Activated naive CD8-positive, alpha-beta T cell treated with anti-CD3 and anti-CD28 coated beads, Interleukin-2, amount 10 ng/mL, durations not matched to agents 7 days and 5 days (primary cell): ENCODE measurements at regions not wholly inside any gene's neighbourhood (a gene's known extent, or its start where the extent isn't known, plus 50 kb on each side); places are given as distances from the start of the nearest gene placed in this dataset.
"Not testable (repeated sequence)": the region's sequence is repeated elsewhere in the genome, so short reads cannot be mapped to it uniquely, and the experiment has no call there.

Experiments
- ATAC-seq: fragments of 150-1000 bp; cut with Tn5 transposase; one replicate; pipeline ENCODE4 v1.10.0; 2021; ENCODE audit warnings: low read depth, moderate library complexity
- POLR2A ChIA-PET: fragments of 350-600 bp; sonication (Branson Sonifier 250); formaldehyde crosslinking; loops from one replicate; lab custom pipeline; 2021; ENCODE audit warnings: antibody characterized with exemption; lab: Charles Lee
- DNase-seq: peaks from one replicate; pipeline ENCODE4 v3.0.0; 2021
- H3K27ac Mint-ChIP-seq: one replicate; pipeline ENCODE4 v1.8.0; 2022; ENCODE audit warnings: mild to moderate bottlenecking, mixed read lengths
- H3K27me3 Mint-ChIP-seq: one replicate; pipeline ENCODE4 v1.8.0; 2022; ENCODE audit warnings: mild to moderate bottlenecking, moderate library complexity, mixed read lengths
- H3K36me3 Mint-ChIP-seq: one replicate; pipeline ENCODE4 v1.8.0; 2021; ENCODE audit warnings: mild to moderate bottlenecking, mixed read lengths
- H3K4me1 Mint-ChIP-seq: one replicate; pipeline ENCODE4 v1.8.0; 2021; ENCODE audit warnings: mixed read lengths
- H3K4me3 Mint-ChIP-seq: one replicate; pipeline ENCODE4 v1.8.0; 2022; ENCODE audit warnings: mild to moderate bottlenecking, moderate library complexity, mixed read lengths
- H3K9me3 Mint-ChIP-seq: one replicate; pipeline ENCODE4 v1.8.0; 2021; ENCODE audit warnings: mixed read lengths

DNA sequence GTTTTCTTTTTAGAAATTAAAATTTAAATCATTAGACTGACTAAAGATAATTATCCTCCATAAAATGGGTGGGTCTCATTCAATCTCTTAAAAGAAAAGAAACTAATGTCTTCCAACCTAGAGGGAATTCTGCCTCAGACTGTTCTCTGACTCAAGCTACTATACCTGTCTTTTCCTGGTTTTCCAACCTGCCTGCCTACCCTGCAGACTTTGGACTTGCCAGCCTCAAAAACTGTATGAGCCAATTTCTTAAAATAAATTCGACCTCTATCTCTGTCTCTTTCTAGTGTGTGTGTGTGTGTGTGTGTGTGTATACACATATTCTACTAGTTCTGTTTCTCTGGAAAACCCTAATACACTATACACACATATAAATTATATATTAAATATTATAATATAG lies 847.3 kb downstream of the PCDH17 start:
- H3K4me3 Mint-ChIP-seq = no peak overlapping the region
- no peak for ATAC-seq
- no peaks in the 10 kb centered on the region for H3K27me3 Mint-ChIP-seq
- no peak for DNase-seq
- H3K4me1 Mint-ChIP-seq = no peaks in the 10 kb centered on the region
- no peak overlapping the region for H3K27ac Mint-ChIP-seq
- H3K9me3 Mint-ChIP-seq = peaks cover 1% of the 10 kb centered on the region
- no peaks in the 10 kb centered on the region for H3K36me3 Mint-ChIP-seq
- POLR2A ChIA-PET = no interaction called here

DNA sequence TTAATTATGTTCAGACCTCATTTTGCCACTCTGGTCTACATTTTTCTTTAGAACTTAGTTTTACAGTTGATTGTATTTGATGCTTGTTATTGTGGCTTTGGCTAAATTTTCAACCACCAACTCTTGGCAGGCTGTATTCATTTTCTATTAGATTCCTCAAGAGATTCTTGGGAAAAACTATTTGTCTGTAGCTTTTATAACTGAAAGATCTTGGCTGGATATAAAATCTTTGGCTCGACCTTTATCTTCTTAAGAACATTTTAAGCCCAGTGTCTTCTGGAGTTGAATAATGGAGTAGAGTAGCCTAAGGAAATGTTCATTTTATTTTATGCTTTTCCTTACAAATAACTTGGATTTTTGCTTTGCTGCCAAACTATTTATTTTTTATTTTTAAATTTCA lies 848.5 kb downstream of the PCDH17 start:
- Mint-ChIP-seq H3K27ac (no peak overlapping the region), H3K36me3 (no peaks in the 10 kb centered on the region), H3K27me3 (no peaks in the 10 kb centered on the region), H3K4me1 (no peaks in the 10 kb centered on the region), H3K9me3 (peaks cover 1% of the 10 kb centered on the region), H3K4me3 (no peak overlapping the region)
- no peak for ATAC-seq
- POLR2A ChIA-PET = no interaction called here
- no peak for DNase-seq

DNA sequence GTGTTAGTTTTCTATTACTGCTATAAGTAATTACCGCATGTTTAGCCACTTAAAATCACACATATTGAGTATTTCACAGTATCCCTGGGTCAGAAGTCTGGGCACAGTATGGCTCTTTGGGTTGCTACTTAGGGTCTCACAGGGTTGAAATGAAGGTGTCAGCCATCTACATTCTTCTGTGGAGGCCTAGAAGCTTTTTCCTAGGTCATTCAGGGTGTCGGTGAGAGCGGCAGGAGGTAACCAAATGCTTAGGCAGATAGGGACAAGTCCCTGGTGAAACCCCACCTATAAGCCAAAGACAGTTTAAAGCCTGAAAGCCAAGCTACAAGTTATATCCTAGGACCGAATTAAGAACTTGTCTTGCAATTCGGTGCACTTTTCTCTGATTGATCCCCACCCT lies 856.7 kb downstream of the PCDH17 start:
- no peaks in the 10 kb centered on the region for H3K4me1 Mint-ChIP-seq
- H3K27ac Mint-ChIP-seq = no peak overlapping the region
- no peaks in the 10 kb centered on the region for H3K9me3 Mint-ChIP-seq
- no peaks in the 10 kb centered on the region for H3K36me3 Mint-ChIP-seq
- POLR2A ChIA-PET = no interaction called here
- DNase-seq = no peak
- H3K27me3 Mint-ChIP-seq = no peaks in the 10 kb centered on the region
- no peak overlapping the region for H3K4me3 Mint-ChIP-seq
- no peak for ATAC-seq

DNA sequence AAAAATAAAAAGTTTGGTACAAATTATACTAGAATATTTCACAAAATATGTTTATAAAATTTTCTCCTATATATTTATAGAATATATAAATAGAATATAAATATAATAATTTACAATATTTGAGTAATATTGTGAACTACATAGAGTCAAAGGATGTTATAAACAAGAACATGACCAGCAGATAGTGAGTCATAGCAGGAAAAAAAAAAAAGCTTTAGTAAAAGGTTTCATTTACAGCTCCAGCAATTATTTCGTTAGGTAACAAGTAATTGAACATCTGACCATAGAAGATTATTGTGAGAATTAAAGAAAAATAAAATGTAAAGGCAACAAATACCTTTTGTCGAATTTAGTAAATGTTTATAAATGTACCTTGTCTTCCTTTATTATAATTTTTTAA lies 864.1 kb downstream of the PCDH17 start:
- Mint-ChIP-seq H3K36me3 (no peaks in the 10 kb centered on the region), H3K9me3 (no peaks in the 10 kb centered on the region), H3K4me3 (no peak overlapping the region), H3K27ac (no peak overlapping the region), H3K27me3 (no peaks in the 10 kb centered on the region), H3K4me1 (no peaks in the 10 kb centered on the region)
- POLR2A ChIA-PET = no interaction called here
- DNase-seq (no peak), ATAC-seq (no peak)

DNA sequence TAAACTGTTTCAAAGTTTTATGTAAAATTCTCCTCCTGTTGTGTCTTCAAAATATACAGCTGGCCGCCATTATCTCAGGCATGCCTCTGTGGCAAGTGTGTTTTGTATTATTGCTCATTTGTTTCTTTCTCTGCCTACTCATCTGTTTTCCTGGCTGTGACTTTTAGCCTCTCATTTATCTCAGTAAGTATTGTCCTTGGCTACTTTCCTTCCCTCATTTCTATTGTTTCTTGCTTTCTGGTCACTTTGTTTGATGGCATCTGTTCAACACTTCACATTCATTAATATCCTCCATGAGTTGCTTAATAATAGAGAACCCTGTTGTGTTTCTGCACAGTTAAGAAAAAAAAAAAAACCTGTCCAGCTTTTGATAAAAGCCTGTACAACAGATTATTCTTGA lies 869.4 kb downstream of the PCDH17 start:
- no peaks in the 10 kb centered on the region for H3K4me1 Mint-ChIP-seq
- no peak overlapping the region for H3K4me3 Mint-ChIP-seq
- H3K36me3 Mint-ChIP-seq = no peaks in the 10 kb centered on the region
- ATAC-seq = no peak
- POLR2A ChIA-PET = no interaction called here
- H3K27ac Mint-ChIP-seq = no peak overlapping the region
- no peaks in the 10 kb centered on the region for H3K27me3 Mint-ChIP-seq
- peaks cover 2% of the 10 kb centered on the region for H3K9me3 Mint-ChIP-seq
- no peak for DNase-seq

DNA sequence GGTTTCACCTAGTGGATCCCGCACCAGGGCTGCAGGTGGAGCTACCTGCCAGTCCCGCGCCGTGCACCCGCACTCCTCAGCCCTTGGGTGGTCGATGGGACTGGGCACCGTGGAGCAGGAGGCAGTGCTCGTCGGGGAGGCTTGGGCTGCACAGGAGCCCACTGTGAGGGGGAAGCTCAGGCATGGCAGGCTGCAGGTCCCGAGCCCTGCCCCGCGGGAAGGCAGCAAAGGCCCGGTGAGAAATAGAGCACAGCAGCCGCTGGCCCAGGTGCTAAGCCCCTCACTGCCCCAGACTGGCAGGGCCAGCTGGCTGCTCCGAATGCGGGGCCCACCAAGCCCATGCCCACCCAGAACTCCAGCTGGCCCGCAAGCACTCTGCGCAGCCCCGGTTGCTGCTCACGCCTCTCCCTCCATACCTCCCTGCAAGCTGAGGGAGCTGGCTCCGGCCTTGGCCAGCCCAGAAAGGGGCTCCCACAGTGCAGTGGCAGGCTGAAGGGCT lies 872.7 kb downstream of the PCDH17 start:
- POLR2A ChIA-PET, H3K4me1 Mint-ChIP-seq, H3K36me3 Mint-ChIP-seq, H3K27ac Mint-ChIP-seq, H3K4me3 Mint-ChIP-seq, H3K27me3 Mint-ChIP-seq, DNase-seq, H3K9me3 Mint-ChIP-seq, ATAC-seq: not testable (repeated sequence)

DNA sequence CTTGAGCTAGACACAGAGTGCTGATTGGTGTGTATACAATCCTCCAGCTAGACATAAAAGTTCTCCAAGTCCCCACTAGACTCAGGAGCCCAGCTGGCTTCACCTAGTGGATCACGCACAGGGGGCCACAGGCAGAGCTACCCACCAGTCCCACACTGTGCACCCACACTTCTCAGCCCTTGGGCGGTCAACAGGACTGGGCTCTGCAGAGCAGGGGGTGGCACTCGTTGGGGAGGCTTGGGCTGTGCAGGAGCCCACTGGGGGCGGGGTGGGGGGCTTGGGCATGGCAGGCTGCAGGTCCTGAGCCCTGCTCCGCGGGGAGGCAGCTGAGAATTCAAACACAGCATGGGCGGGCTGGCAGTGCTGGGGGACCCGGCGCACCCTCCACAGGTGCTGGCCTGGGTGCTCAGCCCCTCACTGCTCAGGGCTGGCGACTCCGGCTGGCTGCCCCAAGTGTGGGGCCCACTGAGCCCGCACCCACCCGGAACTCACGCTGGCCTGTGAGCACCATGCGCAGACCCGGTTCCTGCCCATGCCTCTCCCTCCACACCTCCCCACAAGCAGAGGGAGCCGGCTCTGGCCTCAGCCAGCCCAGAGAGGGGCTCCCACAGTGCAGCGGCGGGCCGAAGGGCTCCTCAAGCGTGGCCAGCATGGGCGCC lies 873.8 kb downstream of the PCDH17 start:
- H3K4me3 Mint-ChIP-seq, H3K36me3 Mint-ChIP-seq, H3K9me3 Mint-ChIP-seq, H3K27me3 Mint-ChIP-seq, H3K4me1 Mint-ChIP-seq, ATAC-seq, H3K27ac Mint-ChIP-seq, POLR2A ChIA-PET, DNase-seq: not testable (repeated sequence)

DNA sequence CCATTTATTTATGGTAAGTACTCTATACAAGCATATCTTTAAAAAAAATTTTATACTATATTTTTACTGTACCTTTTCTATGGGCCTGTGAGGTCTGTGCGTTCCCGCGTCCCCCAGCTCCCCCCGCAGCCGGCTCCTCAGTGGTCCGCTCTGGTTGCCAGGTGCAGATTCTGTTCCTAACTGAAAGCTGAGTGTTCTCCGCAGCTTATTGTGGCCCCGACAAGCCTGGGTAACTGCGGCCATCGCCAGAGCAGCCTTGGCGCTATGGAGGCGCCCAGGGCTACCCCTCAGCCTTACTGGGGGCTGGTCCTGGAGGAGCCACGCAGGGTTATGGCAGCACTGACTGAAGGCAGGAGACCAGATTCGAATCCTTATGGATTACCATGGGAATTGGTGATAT lies 896.8 kb downstream of the PCDH17 start:
- no peaks in the 10 kb centered on the region for H3K27me3 Mint-ChIP-seq
- no peaks in the 10 kb centered on the region for H3K36me3 Mint-ChIP-seq
- no peak overlapping the region for H3K27ac Mint-ChIP-seq
- H3K9me3 Mint-ChIP-seq = peaks cover 4% of the 10 kb centered on the region
- H3K4me1 Mint-ChIP-seq = no peaks in the 10 kb centered on the region
- no peak overlapping the region for H3K4me3 Mint-ChIP-seq
- POLR2A ChIA-PET = no interaction called here
- ATAC-seq (no peak), DNase-seq (no peak)

DNA sequence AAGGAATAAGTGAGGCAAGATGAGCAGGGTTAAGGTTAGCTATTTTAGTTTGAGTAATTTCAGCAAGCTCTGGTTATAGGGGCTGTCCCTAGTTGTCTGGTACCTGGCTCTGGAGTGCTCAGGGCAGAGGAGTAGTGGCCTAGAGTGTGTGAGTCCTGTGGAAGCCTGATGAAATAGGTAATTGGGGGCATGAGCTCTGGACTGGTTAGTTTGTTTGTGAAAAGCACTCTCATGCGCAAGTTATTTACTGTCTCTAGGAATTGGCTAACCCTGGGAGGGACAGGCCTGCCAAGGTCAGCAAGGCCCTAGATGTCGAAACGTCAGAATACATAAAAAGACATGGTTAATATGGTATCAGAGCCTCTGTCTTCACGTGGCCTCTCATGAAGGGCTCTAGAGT lies 900.1 kb downstream of the PCDH17 start:
- Mint-ChIP-seq H3K27me3 (no peaks in the 10 kb centered on the region), H3K4me3 (no peak overlapping the region)
- POLR2A ChIA-PET = no interaction called here

DNA sequence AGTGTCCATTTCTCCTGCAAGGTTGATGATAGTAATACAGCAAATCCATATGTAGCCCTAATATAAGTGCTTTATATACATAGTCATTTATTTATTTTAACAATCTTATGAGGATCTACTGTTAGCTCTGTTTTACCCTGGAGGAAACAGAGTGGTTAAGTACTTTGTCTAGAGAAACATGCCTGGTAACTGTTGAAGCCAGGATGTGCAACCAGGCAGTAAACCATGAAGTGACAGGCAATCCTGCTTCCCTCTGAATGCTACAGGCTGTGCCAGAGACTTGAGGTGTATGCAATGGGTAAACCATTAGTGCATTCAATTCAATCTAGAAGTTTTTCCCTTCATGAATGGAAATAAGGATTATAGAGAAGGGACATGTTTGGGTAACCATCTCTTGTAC lies 911.0 kb downstream of the PCDH17 start:
- POLR2A ChIA-PET = no interaction called here
- Mint-ChIP-seq H3K27ac (no peak overlapping the region), H3K27me3 (no peaks in the 10 kb centered on the region), H3K36me3 (no peaks in the 10 kb centered on the region), H3K4me1 (no peaks in the 10 kb centered on the region), H3K9me3 (peaks cover 2% of the 10 kb centered on the region), H3K4me3 (no peak overlapping the region)
- DNase-seq = no peak
- ATAC-seq = no peak

More for the DNA sequence above, 900.1 kb downstream of the PCDH17 start:
- no peak for DNase-seq
- no peak for ATAC-seq
- Mint-ChIP-seq H3K9me3 (peaks cover 7% of the 10 kb centered on the region), H3K36me3 (no peaks in the 10 kb centered on the region), H3K4me1 (no peaks in the 10 kb centered on the region), H3K27ac (no peak overlapping the region)

DNA sequence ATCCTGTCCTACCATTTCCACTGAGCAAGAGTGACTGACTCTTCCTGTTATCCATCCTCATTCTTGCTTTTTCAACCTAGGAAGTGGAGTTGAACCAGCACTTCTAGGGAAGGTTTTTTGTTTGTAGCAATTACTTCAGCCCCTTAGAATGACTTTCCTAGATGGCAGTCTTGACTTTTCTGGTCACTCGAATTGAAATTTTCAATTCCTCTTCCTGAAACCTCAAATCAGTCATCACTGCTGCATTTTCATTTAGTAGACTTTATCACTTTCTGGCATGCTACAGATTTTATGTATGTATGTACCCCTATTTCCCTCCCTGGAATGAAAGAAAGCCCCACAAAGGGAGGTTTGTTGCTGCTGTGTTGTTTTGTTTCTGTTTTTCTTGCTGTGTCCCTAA lies 915.9 kb downstream of the PCDH17 start:
- no peaks in the 10 kb centered on the region for H3K9me3 Mint-ChIP-seq
- H3K36me3 Mint-ChIP-seq = no peaks in the 10 kb centered on the region
- ATAC-seq (no peak), DNase-seq (no peak)
- POLR2A ChIA-PET = no interaction called here
- no peak overlapping the region for H3K27ac Mint-ChIP-seq
- no peak overlapping the region for H3K4me3 Mint-ChIP-seq
- H3K4me1 Mint-ChIP-seq = no peaks in the 10 kb centered on the region
- H3K27me3 Mint-ChIP-seq = no peaks in the 10 kb centered on the region

DNA sequence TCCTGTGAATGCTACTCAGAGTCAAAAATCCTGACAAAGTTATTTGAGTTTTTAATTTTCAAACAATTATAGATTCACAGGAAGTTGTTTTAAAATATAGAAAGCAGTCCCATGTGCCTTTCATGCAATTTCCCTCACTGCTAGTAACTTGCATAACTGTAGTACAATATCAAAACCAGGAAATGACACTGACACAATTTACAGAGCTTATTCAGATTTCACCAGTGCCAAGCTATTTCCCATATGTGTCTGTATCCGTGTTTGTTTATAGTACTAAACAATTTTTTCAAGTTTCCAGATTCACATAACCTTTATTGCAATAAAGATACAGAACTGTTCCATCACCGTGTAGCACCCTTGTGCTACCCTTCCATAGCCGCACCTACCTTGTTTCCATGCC lies 934.6 kb downstream of the PCDH17 start:
- ATAC-seq = no peak
- H3K4me1 Mint-ChIP-seq = no peaks in the 10 kb centered on the region
- no peak overlapping the region for H3K4me3 Mint-ChIP-seq
- H3K36me3 Mint-ChIP-seq = no peaks in the 10 kb centered on the region
- H3K27me3 Mint-ChIP-seq = no peaks in the 10 kb centered on the region
- H3K27ac Mint-ChIP-seq = no peak overlapping the region
- H3K9me3 Mint-ChIP-seq = no peaks in the 10 kb centered on the region
- POLR2A ChIA-PET = no interaction called here
- DNase-seq = no peak

DNA sequence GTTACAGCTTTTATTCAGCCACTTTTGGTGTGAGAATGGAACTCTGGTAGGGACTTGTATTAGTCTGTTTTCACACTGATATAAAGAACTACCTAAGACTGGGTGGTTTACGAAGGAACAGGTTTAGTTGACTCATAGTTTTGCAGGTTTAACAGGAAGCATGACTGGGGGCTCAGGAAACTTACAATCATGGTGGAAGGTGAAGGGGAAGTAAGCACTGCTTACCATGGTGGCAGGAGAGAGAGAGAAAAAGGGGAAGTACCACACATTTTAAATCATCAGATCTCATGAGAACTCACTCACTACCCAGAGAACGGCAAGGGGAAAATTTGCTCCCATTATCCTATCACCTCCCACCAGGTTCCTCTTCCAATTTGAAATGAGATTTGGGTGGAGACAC lies 942.2 kb downstream of the PCDH17 start:
- POLR2A ChIA-PET = no interaction called here
- no peak overlapping the region for H3K27ac Mint-ChIP-seq
- H3K4me3 Mint-ChIP-seq = no peak overlapping the region
- H3K9me3 Mint-ChIP-seq = peaks cover 9% of the 10 kb centered on the region
- no peaks in the 10 kb centered on the region for H3K27me3 Mint-ChIP-seq
- DNase-seq = no peak
- H3K4me1 Mint-ChIP-seq = no peaks in the 10 kb centered on the region
- no peaks in the 10 kb centered on the region for H3K36me3 Mint-ChIP-seq
- ATAC-seq = no peak

DNA sequence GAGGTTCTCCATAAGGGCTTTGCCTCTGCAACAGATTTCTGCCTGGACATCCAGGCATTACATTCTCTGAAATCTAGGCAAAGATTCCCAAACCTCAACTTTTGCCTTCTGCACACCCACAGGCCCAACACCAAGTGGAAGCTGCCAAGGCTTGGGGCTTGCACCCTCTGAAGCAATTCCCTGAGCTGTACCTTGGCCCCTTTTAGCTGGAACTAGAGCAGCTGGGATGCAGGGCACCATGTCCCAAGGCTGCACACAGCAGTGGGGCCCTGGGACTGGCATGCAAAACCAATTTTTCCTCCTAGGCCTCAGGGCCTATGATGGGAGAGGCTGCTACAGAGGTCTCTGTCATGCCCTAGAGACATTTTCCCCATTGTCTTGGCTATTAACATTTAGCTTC lies 943.2 kb downstream of the PCDH17 start:
- H3K27ac Mint-ChIP-seq = no peak overlapping the region
- POLR2A ChIA-PET = no interaction called here
- DNase-seq = no peak
- H3K4me3 Mint-ChIP-seq = no peak overlapping the region
- peaks cover 12% of the 10 kb centered on the region for H3K9me3 Mint-ChIP-seq
- no peaks in the 10 kb centered on the region for H3K4me1 Mint-ChIP-seq
- no peaks in the 10 kb centered on the region for H3K27me3 Mint-ChIP-seq
- no peaks in the 10 kb centered on the region for H3K36me3 Mint-ChIP-seq
- no peak for ATAC-seq

DNA sequence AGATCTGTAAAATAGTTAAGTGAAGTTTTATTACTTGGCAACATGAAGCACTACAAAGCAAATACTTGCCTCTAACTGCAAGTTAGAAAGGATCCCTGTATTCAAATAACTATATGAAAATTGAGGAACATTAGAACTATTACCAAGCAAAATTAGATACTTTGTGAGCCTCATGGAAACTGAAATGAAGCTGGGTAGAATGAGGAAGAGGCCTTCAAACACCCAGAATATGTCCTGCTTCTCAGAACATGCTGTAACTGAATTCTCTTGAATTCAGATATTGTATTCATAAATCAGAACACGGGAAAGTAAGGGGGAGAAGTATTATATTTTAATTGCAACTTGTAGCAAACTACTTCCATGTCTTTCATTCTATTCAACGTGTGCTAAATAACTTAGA lies 947.9 kb downstream of the PCDH17 start:
- DNase-seq (no peak), ATAC-seq (no peak)
- Mint-ChIP-seq H3K27me3 (no peaks in the 10 kb centered on the region), H3K4me3 (no peak overlapping the region), H3K27ac (no peak overlapping the region), H3K9me3 (peaks cover 10% of the 10 kb centered on the region), H3K4me1 (no peaks in the 10 kb centered on the region), H3K36me3 (no peaks in the 10 kb centered on the region)
- POLR2A ChIA-PET = no interaction called here
